SK-N-SH (cell line): ENCODE measurements at regions not wholly inside any gene's neighbourhood (a gene's known extent, or its start where the extent isn't known, plus 50 kb on each side); places are given as distances from the start of the nearest gene placed in this dataset.

Experiments used
- CTCF ChIP-seq: fragments of 200-600 bp; sonication (generic); IDR thresholded peaks from 2 replicates; pipeline ENCODE4 v1.6.1; 2017; ENCODE audit warnings: antibody characterized with exemption, mild to moderate bottlenecking, moderate library complexity
- ELF1 ChIP-seq: IDR thresholded peaks from 2 replicates; pipeline ENCODE4 v1.4.0; 2012
- GATA2 ChIP-seq: sonication (generic); formaldehyde crosslinking; IDR thresholded peaks from 2 replicates; pipeline ENCODE4 v1.5.0; 2020; ENCODE audit warnings: mild to moderate bottlenecking, missing genetic modification reagents
- JUND ChIP-seq: IDR thresholded peaks from 2 replicates; pipeline ENCODE4 v1.4.0; 2012
- POLR2AphosphoS5 ChIP-seq: IDR thresholded peaks from 2 replicates; pipeline ENCODE4 v1.6.1; 2012; ENCODE audit warnings: low read depth, low read length
- RAD21 ChIP-seq: IDR thresholded peaks from 2 replicates; pipeline ENCODE4 v1.6.1; 2012; ENCODE audit warnings: mild to moderate bottlenecking, low read length
- RCOR1 ChIP-seq: fragments of 150-350 bp; IDR thresholded peaks from 2 replicates; pipeline ENCODE4 v1.6.1; 2017; ENCODE audit warnings: antibody characterized with exemption, low read length
- RFX5 ChIP-seq: IDR thresholded peaks from 2 replicates; pipeline ENCODE4 v1.6.1; 2012; ENCODE audit warnings: mild to moderate bottlenecking, improper control_type of control experiment, low read length

DNA sequence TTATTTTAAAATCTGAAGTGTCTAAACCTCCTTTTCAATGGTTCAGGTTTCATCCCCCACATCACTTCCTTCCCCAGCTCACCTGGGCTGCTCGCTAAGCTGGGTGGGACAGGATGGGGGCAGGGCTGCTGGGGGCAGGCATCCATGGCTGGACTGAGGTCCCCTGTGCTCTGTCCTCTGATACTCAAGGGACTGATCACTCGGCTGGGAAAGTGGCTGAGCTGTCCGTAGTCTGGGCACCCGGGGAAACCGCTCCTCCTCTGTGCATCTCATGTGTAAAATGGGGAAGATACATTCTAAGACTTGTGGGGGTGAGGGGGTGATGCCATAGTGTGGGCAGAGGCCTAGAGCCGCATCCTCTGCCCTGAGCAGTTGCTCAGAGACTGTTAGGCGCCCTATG is 411.2 kb downstream of the MATN1 start:
- TF ChIP-seq CTCF: no peak
- TF ChIP-seq RCOR1: no peak
- TF ChIP-seq GATA2: no peak
- TF ChIP-seq RFX5: no peak
- no peak for TF ChIP-seq JUND
- no peak for TF ChIP-seq ELF1
- no peak for TF ChIP-seq RAD21
- TF ChIP-seq POLR2AphosphoS5: no peak
